ENCODE measurements at regions not wholly inside any gene's neighbourhood (a gene's known extent, or its start where the extent isn't known, plus 50 kb on each side); places are given as distances from the start of the nearest gene placed in this dataset.

DNA sequence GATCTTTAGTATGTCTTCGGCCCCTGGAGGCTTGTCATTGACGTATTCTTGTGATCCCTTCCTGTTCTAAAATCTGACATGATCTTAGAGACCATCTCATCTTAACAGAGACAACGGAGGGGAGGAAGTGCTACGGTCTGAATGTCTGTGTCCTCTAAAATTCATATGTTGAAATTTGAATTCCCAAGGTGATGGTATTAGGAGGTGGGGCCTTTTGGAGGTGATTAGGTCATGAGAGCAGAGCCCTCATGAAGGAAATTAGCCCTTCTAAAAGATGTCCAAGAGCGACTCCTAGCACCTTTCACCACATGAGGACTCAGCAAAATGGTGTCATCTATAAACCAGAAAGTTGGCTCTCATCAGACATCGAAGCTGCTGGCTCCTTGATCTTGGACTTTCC, 233.2 kb upstream of the CMC1 start:
- Histone ChIP-seq H3K4me1 (ENCODE audit: low read length) (peaks cover 8% of the 10 kb centered on the region; the same call in 1 of the 2 replicates), H3K79me2 (ENCODE audit: low read length) (no peaks in the 10 kb centered on the region), H3K4me3 (ENCODE audit: low read length) (no peak overlapping the region), H3K9me2 (replicated peaks; ENCODE audit: insufficient read depth, low read length) (no peaks in the 10 kb centered on the region), H4K20me1 (ENCODE audit: insufficient read depth, low read depth, low read length) (no peaks in the 10 kb centered on the region), H3K4me2 (ENCODE audit: low read depth, low read length, poor library complexity, severe bottlenecking) (peak overlapping the region; percentile 24), H2AFZ (ENCODE audit: low read length) (peak overlapping the region; percentile 49; the same call in 1 of the 2 replicates), H3K27me3 (ENCODE audit: low read length) (no peaks in the 10 kb centered on the region), H3K36me3 (ENCODE audit: insufficient read depth, low read length) (no peaks in the 10 kb centered on the region), H3K9me3 (ENCODE audit: low read length) (no peaks in the 10 kb centered on the region), H3K27ac (ENCODE audit: low read length) (no peak overlapping the region), H3K9ac (ENCODE audit: low read length) (no peak overlapping the region)
- DNase-seq: peak; percentile 41

DNA sequence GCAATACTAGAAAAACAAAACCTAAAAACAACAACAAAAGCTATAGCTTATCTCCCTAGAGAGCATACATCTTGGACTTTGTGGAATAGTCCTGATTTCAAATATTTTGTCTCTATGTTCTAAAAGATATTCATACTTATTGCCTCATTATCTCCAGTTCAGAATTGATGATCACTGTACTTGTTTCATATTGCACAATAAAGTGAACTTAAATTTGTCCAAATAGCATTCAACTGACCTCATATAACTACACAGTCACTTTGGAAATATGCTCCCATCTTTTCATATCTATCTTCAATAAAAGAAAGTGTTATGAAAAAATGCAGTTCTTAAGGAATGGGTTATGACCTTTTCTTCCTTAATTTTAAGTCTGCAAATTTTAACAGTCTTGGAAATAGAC, 228.6 kb upstream of the CMC1 start:
- Histone ChIP-seq H3K27ac (ENCODE audit: low read length) (no peak overlapping the region), H3K9ac (ENCODE audit: low read length) (no peak overlapping the region), H3K36me3 (ENCODE audit: insufficient read depth, low read length) (no peaks in the 10 kb centered on the region), H3K9me3 (ENCODE audit: low read length) (no peaks in the 10 kb centered on the region), H3K27me3 (ENCODE audit: low read length) (no peaks in the 10 kb centered on the region), H3K4me1 (ENCODE audit: low read length) (peaks cover 7% of the 10 kb centered on the region; the same call in 1 of the 2 replicates), H3K9me2 (replicated peaks; ENCODE audit: insufficient read depth, low read length) (no peaks in the 10 kb centered on the region), H4K20me1 (ENCODE audit: insufficient read depth, low read depth, low read length) (no peaks in the 10 kb centered on the region), H3K79me2 (ENCODE audit: low read length) (no peaks in the 10 kb centered on the region), H2AFZ (ENCODE audit: low read length) (no peak overlapping the region), H3K4me3 (ENCODE audit: low read length) (no peak overlapping the region), H3K4me2 (ENCODE audit: low read depth, low read length, poor library complexity, severe bottlenecking) (no peak overlapping the region)
- no peak for DNase-seq

DNA sequence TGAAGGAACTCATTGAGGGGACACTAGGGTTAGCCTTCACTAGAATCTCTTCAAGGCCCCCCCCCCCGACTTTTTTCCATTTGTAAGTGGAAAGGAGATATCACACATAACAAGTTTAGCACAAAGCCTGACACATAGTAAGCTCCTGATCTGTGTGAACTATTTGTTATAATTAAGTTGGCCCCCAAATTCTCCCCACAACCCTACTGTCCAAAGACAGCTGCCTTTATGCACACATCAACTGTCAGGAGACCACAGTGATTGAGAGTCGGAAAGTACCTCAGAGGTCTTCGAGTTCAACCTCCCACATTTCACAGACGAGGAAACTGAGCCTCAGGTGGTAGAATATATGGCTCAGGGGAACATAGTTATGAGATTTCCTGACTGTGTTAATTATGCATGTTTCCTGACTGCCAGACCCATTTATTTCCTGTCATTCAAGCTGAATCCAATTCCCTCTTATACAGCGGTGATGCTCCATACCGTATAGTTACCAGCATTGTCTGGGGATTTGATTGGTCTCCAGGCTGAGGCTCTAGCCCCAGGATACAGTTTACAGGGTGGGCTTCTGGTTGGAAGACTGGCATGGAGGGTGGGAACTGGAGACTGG, 227.4 kb upstream of the CMC1 start:
- Histone ChIP-seq H3K9ac (ENCODE audit: low read length) (no peak overlapping the region), H3K9me2 (replicated peaks; ENCODE audit: insufficient read depth, low read length) (no peaks in the 10 kb centered on the region), H3K36me3 (ENCODE audit: insufficient read depth, low read length) (no peaks in the 10 kb centered on the region), H2AFZ (ENCODE audit: low read length) (no peak overlapping the region), H4K20me1 (ENCODE audit: insufficient read depth, low read depth, low read length) (no peaks in the 10 kb centered on the region), H3K9me3 (ENCODE audit: low read length) (no peaks in the 10 kb centered on the region), H3K4me1 (ENCODE audit: low read length) (no peaks in the 10 kb centered on the region), H3K4me2 (ENCODE audit: low read depth, low read length, poor library complexity, severe bottlenecking) (no peak overlapping the region), H3K79me2 (ENCODE audit: low read length) (no peaks in the 10 kb centered on the region), H3K4me3 (ENCODE audit: low read length) (no peak overlapping the region), H3K27me3 (ENCODE audit: low read length) (no peaks in the 10 kb centered on the region), H3K27ac (ENCODE audit: low read length) (no peak overlapping the region)
- no peak for DNase-seq

DNA sequence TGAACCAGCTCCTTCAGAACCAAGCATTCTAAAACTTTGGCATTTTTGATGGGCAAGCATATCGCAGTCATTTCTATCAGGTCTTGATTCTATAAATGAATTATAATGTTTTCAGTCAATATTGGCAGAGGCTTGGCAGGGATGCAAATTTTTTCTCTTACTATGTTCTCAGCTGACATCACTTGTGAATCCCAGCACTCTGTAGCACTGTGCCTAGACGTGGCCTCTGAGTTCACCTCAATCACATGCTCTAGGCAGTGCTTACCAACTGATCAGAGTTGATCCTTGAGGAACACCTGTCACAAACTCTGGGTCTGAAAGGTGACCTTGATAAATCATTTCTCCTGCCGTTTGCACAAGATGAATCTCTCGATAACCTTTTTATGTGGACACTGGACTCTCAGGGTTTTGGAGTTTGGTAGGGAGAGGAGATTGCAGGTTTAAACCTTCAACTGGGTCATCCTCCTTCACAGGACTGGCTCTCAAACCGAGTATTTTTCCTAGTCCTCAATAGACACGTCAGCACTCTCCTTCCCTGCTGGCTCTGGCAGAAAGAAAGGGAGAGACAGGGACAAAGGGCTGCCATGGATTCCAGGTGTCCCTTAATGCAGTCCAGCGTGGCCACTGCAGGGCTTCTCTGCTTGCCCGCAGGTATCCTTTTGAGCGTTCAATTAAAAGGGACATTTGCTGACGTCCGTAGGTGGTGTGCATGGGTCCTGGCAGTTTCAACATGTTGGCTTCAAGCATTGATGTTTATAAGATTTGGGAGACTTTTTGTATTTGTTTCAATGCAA, 222.3 kb upstream of the CMC1 start:
- Histone ChIP-seq H4K20me1 (ENCODE audit: insufficient read depth, low read depth, low read length) (no peaks in the 10 kb centered on the region), H3K36me3 (ENCODE audit: insufficient read depth, low read length) (no peaks in the 10 kb centered on the region), H3K9ac (ENCODE audit: low read length) (no peak overlapping the region), H3K27ac (ENCODE audit: low read length) (no peak overlapping the region), H3K79me2 (ENCODE audit: low read length) (no peaks in the 10 kb centered on the region), H3K9me3 (ENCODE audit: low read length) (no peaks in the 10 kb centered on the region), H2AFZ (ENCODE audit: low read length) (no peak overlapping the region), H3K4me2 (ENCODE audit: low read depth, low read length, poor library complexity, severe bottlenecking) (no peak overlapping the region), H3K4me3 (ENCODE audit: low read length) (no peak overlapping the region), H3K9me2 (replicated peaks; ENCODE audit: insufficient read depth, low read length) (no peaks in the 10 kb centered on the region), H3K27me3 (ENCODE audit: low read length) (no peaks in the 10 kb centered on the region), H3K4me1 (ENCODE audit: low read length) (no peaks in the 10 kb centered on the region)
- no peak for DNase-seq

DNA sequence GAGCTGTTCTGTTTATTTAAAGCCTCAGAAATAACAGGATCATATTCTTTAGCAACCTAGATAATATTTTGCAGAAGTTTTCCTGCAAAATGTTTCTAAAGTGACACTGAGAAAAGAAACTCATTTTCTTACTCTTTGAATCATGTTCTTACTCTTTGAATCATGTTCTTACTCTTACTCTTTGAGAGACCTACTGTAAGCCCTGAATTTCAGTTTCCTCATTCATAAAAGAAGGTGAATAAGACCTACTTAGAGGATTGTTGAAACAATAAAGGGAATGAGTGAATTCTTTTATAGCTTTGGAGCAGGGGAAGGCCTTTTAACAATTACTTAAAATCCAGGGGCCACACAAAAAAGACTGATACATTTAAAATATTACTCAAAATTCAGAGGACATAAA, 221.7 kb upstream of the CMC1 start:
- no peaks in the 10 kb centered on the region for H3K9me2 ChIP-seq (replicated peaks; ENCODE audit: insufficient read depth, low read length)
- H3K4me3 ChIP-seq (ENCODE audit: low read length): no peak overlapping the region
- no peaks in the 10 kb centered on the region for H3K4me1 ChIP-seq (ENCODE audit: low read length)
- DNase-seq: no peak
- H3K9me3 ChIP-seq (ENCODE audit: low read length): no peaks in the 10 kb centered on the region
- no peaks in the 10 kb centered on the region for H4K20me1 ChIP-seq (ENCODE audit: insufficient read depth, low read depth, low read length)
- no peak overlapping the region for H3K9ac ChIP-seq (ENCODE audit: low read length)
- H3K79me2 ChIP-seq (ENCODE audit: low read length): no peaks in the 10 kb centered on the region
- H2AFZ ChIP-seq (ENCODE audit: low read length): no peak overlapping the region
- no peaks in the 10 kb centered on the region for H3K36me3 ChIP-seq (ENCODE audit: insufficient read depth, low read length)
- H3K27me3 ChIP-seq (ENCODE audit: low read length): no peaks in the 10 kb centered on the region
- H3K4me2 ChIP-seq (ENCODE audit: low read depth, low read length, poor library complexity, severe bottlenecking): no peak overlapping the region
- no peak overlapping the region for H3K27ac ChIP-seq (ENCODE audit: low read length)

DNA sequence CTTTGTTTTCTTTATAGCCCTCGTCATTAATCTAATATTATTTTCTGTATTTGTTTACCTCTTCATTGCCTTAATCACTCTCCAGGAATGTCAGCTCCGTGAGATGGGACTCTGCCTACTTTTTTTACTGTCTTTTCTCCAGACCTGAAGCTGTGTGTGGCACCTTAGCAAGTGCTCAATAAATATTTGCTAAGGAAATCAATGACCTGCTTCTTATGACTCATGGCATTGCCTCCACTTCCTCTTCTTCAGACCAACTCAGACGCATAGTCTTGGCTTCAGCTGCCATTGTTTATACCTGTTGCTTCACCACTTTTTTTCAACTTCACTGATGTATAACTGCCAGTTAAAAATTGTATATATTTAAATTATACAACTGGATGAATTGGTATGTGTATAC, 218.5 kb upstream of the CMC1 start:
- Histone ChIP-seq H3K4me2 (ENCODE audit: low read depth, low read length, poor library complexity, severe bottlenecking) (no peak overlapping the region), H3K36me3 (ENCODE audit: insufficient read depth, low read length) (no peaks in the 10 kb centered on the region), H3K79me2 (ENCODE audit: low read length) (no peaks in the 10 kb centered on the region), H3K27me3 (ENCODE audit: low read length) (no peaks in the 10 kb centered on the region), H2AFZ (ENCODE audit: low read length) (no peak overlapping the region), H3K9me2 (replicated peaks; ENCODE audit: insufficient read depth, low read length) (no peaks in the 10 kb centered on the region), H4K20me1 (ENCODE audit: insufficient read depth, low read depth, low read length) (no peaks in the 10 kb centered on the region), H3K4me1 (ENCODE audit: low read length) (no peaks in the 10 kb centered on the region), H3K27ac (ENCODE audit: low read length) (no peak overlapping the region), H3K9me3 (ENCODE audit: low read length) (no peaks in the 10 kb centered on the region), H3K9ac (ENCODE audit: low read length) (no peak overlapping the region), H3K4me3 (ENCODE audit: low read length) (no peak overlapping the region)
- no peak for DNase-seq

DNA sequence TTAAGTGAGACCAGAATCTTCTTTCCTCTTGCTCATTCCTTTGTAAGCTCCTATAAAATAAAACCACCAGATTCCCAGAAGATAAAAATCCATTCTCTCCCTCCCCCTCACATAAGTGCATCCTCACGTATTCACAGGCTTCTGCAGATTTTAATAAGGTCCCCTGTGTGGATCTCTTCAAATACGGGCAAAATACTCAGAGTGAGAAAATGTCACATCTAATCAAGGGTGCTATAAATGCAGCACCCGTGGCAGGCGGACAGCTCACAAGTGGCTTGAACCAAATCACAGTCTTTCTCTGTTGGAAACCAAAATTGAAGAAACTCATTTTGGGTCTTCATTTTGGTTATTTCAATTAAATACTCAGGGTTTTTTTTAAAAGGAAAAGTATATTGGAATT, 212.9 kb upstream of the CMC1 start:
- Histone ChIP-seq H3K9ac (ENCODE audit: low read length) (no peak overlapping the region), H4K20me1 (ENCODE audit: insufficient read depth, low read depth, low read length) (no peaks in the 10 kb centered on the region), H3K9me3 (ENCODE audit: low read length) (no peaks in the 10 kb centered on the region), H3K4me1 (ENCODE audit: low read length) (no peaks in the 10 kb centered on the region), H3K4me2 (ENCODE audit: low read depth, low read length, poor library complexity, severe bottlenecking) (no peak overlapping the region), H3K4me3 (ENCODE audit: low read length) (no peak overlapping the region), H3K9me2 (replicated peaks; ENCODE audit: insufficient read depth, low read length) (no peaks in the 10 kb centered on the region), H2AFZ (ENCODE audit: low read length) (no peak overlapping the region), H3K79me2 (ENCODE audit: low read length) (no peaks in the 10 kb centered on the region), H3K27ac (ENCODE audit: low read length) (no peak overlapping the region), H3K36me3 (ENCODE audit: insufficient read depth, low read length) (no peaks in the 10 kb centered on the region), H3K27me3 (ENCODE audit: low read length) (no peaks in the 10 kb centered on the region)
- no peak for DNase-seq

DNA sequence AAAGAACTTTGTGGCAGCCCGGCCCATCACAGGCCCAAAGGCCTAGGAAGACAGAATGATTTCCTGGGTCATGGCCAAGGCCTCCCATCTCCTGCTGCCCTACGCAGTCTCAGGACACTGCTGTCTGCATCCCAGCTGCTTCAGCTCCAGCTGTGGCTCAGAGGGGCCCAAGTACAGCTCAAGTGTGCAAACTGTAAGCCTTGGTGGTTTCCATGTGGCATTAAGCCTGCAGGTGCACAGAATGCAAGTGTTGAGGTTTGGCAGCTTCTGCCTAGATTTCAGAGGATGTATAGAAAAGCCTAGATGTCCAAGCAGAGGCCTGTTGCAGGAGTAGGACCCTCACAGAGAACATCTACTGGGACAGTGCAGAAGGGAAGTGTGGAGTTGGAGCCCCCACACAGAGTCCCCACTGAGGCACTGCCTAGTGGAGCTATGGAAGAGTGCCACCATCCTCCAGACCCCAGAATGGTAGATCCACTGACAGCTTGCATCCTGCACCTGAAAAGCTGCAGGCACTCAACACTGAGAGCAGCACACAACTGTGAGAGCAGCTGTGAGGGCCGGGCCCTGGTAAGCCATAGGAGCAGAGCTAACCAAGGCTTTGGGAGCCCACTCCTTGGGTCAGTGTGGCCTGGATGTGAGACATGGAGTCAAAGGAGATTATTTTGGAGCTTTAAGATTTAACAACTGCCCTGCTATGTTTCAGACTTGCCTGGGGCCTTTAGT, 208.2 kb upstream of the CMC1 start:
- no peaks in the 10 kb centered on the region for H3K27me3 ChIP-seq (ENCODE audit: low read length)
- no peaks in the 10 kb centered on the region for H3K36me3 ChIP-seq (ENCODE audit: insufficient read depth, low read length)
- no peaks in the 10 kb centered on the region for H3K9me2 ChIP-seq (replicated peaks; ENCODE audit: insufficient read depth, low read length)
- H3K4me3 ChIP-seq (ENCODE audit: low read length): no peak overlapping the region
- no peaks in the 10 kb centered on the region for H4K20me1 ChIP-seq (ENCODE audit: insufficient read depth, low read depth, low read length)
- H3K79me2 ChIP-seq (ENCODE audit: low read length): no peaks in the 10 kb centered on the region
- H3K27ac ChIP-seq (ENCODE audit: low read length): no peak overlapping the region
- no peak overlapping the region for H3K4me2 ChIP-seq (ENCODE audit: low read depth, low read length, poor library complexity, severe bottlenecking)
- no peak for DNase-seq
- no peak overlapping the region for H2AFZ ChIP-seq (ENCODE audit: low read length)
- H3K9ac ChIP-seq (ENCODE audit: low read length): no peak overlapping the region
- H3K9me3 ChIP-seq (ENCODE audit: low read length): no peaks in the 10 kb centered on the region
- no peaks in the 10 kb centered on the region for H3K4me1 ChIP-seq (ENCODE audit: low read length)

Measured in Karpas-422 (cell line).